Mucosa of descending colon (tissue), 3 donors: ENCODE measurements at regions not wholly inside any gene's neighbourhood (a gene's known extent, or its start where the extent isn't known, plus 50 kb on each side); places are given as distances from the start of the nearest gene placed in this dataset.

Source experiments
- ATAC-seq: fragments of 200-7000 bp; cut with Tn5 transposase; one replicate; pipeline ENCODE4 v1.9.1; 2020; ENCODE audit warnings: mild to moderate bottlenecking, moderate library complexity
- DNase-seq, 3 donors: peaks; one replicate each; pipeline ENCODE4 v3.0.0-alpha.2; 2020
- H3K36me3 ChIP-seq: fragments of 200-600 bp; one replicate; pipeline ENCODE4 v1.8.0; 2021; ENCODE audit warnings: low read depth, mild to moderate bottlenecking
- H3K4me1 ChIP-seq: fragments of 200-600 bp; one replicate; pipeline ENCODE4 v1.8.0; 2021; ENCODE audit warnings: low read depth, mild to moderate bottlenecking
- H3K4me3 ChIP-seq: fragments of 200-600 bp; one replicate; pipeline ENCODE4 v1.8.0; 2021; ENCODE audit warnings: mild to moderate bottlenecking
- H3K9me3 ChIP-seq: fragments of 200-600 bp; one replicate; pipeline ENCODE4 v1.8.0; 2021; ENCODE audit warnings: mild to moderate bottlenecking
- intact Hi-C, 2 donors: fragments of 100-400 bp; cut with DNase I in 1 of 2; cut with micrococcal nuclease in 1 of 2; formaldehyde crosslinking; loops; one replicate each; pipeline versions ENCODE4 v1.11.0 to v1.11.1; 2022; cut with DNase I, micrococcal nuclease
- TF ChIP-seq, protein P1 (sequence below): fragments of 200-600 bp; IDR thresholded peaks from one replicate; pipeline ENCODE4 v1.8.0; 2022; ENCODE audit warnings: antibody characterized with exemption, mild to moderate bottlenecking
- donor health status: DM: no; HTN: no; CAD: no; lungs with moderate emphysema.
- donor health status: DM: no; HTN: no; CAD: no.
- donor health status: DM: no; HTN: yes; CAD: no.

DNA sequence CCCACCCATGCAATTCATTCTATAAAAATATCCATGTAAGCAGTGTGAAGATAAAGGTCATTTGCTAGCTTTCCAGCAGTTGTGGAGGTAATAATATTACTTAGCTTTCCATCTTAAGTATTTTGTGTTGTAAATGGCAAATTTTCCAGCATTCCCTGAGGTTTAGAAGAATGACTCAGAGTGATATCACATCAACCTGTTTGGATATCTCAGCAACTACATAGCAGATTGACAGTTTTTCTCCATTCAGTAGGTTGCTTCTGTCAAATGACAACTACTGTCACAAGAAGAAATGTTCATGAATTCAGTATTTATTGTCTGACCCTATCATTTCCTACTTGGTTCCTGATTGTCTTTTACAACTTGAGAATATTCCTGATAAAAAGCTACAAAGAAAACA lies 434.9 kb upstream of the GALNTL6 start:
- DNase-seq (no peak), ATAC-seq (no peak)
- Histone ChIP-seq H3K4me3 (no peak overlapping the region), H3K36me3 (no peaks in the 10 kb centered on the region), H3K9me3 (no peaks in the 10 kb centered on the region), H3K4me1 (no peaks in the 10 kb centered on the region)
- TF ChIP-seq, protein P1, sequence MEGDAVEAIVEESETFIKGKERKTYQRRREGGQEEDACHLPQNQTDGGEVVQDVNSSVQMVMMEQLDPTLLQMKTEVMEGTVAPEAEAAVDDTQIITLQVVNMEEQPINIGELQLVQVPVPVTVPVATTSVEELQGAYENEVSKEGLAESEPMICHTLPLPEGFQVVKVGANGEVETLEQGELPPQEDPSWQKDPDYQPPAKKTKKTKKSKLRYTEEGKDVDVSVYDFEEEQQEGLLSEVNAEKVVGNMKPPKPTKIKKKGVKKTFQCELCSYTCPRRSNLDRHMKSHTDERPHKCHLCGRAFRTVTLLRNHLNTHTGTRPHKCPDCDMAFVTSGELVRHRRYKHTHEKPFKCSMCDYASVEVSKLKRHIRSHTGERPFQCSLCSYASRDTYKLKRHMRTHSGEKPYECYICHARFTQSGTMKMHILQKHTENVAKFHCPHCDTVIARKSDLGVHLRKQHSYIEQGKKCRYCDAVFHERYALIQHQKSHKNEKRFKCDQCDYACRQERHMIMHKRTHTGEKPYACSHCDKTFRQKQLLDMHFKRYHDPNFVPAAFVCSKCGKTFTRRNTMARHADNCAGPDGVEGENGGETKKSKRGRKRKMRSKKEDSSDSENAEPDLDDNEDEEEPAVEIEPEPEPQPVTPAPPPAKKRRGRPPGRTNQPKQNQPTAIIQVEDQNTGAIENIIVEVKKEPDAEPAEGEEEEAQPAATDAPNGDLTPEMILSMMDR = no peak
- intact Hi-C loops = no loop called here

DNA sequence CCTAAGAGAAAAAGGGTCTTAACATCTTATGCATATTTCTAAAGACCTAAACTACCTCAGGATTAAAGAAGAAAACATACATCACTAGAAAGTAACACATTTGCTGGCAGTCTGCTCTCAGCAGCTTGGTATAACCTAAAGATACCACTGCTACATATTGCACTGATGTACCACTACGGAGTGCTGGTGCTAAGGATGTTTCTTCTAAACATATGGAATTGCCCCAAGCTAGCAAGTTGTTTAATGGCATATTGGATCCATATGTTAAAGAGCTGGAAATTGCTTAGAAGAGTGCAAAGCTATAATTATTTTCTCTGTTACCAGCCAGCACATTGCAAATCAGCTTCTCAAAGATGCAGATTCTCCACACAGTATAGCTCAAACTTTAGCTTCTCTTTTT lies 436.5 kb upstream of the GALNTL6 start:
- intact Hi-C loops = no loop called here
- no peak for DNase-seq
- Histone ChIP-seq H3K36me3 (no peaks in the 10 kb centered on the region), H3K4me1 (no peaks in the 10 kb centered on the region), H3K9me3 (no peaks in the 10 kb centered on the region), H3K4me3 (no peak overlapping the region)
- no peak for ATAC-seq
- TF ChIP-seq, protein P1 = no peak

DNA sequence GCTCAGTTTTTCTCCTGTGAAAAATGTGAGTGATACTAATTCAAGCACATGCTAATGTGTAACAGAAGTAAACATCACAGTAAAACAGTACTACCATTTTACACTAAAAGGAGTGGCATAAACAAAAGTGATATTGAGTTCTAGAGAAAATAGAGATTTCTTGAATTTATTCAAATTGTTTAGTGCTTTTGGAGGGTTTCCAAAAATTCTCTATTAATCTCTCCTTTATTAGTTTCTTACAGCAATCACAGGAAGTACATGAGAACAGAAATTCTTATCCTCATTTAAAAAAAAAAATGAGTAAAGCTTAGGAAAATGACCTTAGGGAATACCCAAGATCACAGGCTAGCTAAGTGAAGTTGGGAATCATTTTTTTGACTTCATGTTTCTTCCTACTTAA lies 459.7 kb upstream of the GALNTL6 start:
- no peak for ATAC-seq
- intact Hi-C loops = no loop called here
- no peak for DNase-seq
- H3K36me3 ChIP-seq = no peaks in the 10 kb centered on the region
- no peak overlapping the region for H3K4me3 ChIP-seq
- no peaks in the 10 kb centered on the region for H3K4me1 ChIP-seq
- TF ChIP-seq, protein P1 = no peak
- H3K9me3 ChIP-seq = no peaks in the 10 kb centered on the region

DNA sequence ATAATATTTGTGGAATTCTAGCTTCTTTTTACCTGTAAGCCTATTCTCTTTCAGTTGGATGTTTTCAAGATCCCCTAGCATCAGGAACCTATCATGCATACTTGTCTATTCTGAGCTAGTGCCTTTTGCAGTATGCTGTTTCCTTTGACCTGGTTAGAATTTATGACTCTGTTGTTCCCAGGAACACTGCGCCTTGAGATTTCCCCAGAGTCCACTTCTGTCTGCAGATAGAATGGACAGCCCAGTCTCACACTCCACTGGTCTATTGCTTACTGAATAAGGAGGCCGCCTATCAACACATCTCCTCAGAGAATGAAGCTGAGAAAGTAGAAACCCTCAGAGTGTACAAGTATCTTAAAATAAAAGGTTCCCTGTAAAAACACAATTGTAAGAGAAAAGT lies 465.1 kb upstream of the GALNTL6 start:
- no peak for ATAC-seq
- no peak for DNase-seq
- H3K4me1 ChIP-seq = no peaks in the 10 kb centered on the region
- TF ChIP-seq, protein P1 = no peak
- H3K36me3 ChIP-seq = no peaks in the 10 kb centered on the region
- intact Hi-C loops = no loop called here
- H3K9me3 ChIP-seq = no peaks in the 10 kb centered on the region
- H3K4me3 ChIP-seq = no peak overlapping the region

DNA sequence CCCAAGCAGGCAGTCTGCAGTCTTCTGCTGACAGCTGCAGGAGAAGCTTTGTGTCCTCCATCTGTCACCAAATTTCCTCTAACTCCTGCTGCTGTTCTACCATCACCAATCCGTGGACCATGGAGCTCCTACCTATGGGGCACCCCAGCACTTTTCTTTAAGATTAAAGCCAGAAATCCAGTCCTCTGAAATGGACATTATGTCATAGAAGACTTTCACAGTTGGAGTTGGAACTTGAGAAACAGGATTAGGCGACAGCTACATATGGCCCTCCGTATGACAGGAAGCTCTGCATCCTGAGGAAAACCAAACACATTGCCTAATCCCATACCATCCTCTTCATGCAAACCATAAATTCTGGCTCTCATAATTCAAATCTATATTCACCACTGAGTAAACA lies 470.6 kb upstream of the GALNTL6 start:
- intact Hi-C loops = no loop called here
- Histone ChIP-seq H3K36me3 (no peaks in the 10 kb centered on the region), H3K4me1 (no peaks in the 10 kb centered on the region), H3K4me3 (no peak overlapping the region), H3K9me3 (no peaks in the 10 kb centered on the region)
- no peak for DNase-seq
- ATAC-seq = no peak
- TF ChIP-seq, protein P1 = no peak

DNA sequence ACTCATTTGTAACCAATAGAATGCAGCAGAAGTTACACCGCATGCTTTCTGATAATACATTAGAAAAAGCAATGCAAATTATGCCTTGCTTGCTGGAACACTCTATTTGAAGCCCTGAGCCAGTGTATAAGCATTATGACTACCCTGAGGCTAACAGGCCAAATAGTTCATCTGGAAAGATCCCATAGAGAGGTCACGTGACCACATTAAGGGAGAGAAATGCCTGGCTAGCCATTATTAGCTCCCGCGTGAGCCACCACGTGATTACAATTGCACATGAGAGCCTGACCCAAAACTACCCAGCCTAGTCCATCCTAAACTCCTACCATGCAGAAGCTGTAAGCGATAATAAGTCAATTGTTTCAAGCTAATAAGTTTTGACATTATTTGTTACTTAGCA lies 472.9 kb upstream of the GALNTL6 start:
- TF ChIP-seq, protein P1 = no peak
- no peaks in the 10 kb centered on the region for H3K9me3 ChIP-seq
- DNase-seq (no peak), ATAC-seq (no peak)
- no peak overlapping the region for H3K4me3 ChIP-seq
- H3K36me3 ChIP-seq = no peaks in the 10 kb centered on the region
- no peaks in the 10 kb centered on the region for H3K4me1 ChIP-seq
- intact Hi-C loops = no loop called here
